CD4-positive, alpha-beta T cell (primary cell): ENCODE measurements at regions not wholly inside any gene's neighbourhood (a gene's known extent, or its start where the extent isn't known, plus 50 kb on each side); places are given as distances from the start of the nearest gene placed in this dataset.

Experiments used
- ATAC-seq: fragments of 200-7000 bp; cut with Tn5 transposase; one replicate; pipeline ENCODE4 v1.10.0; 2022; ENCODE audit warnings: mild to moderate bottlenecking; ENCODE audit not compliant: poor library complexity
- CTCF ChIA-PET: fragments of 350-600 bp; sonication (Branson Sonifier 250); formaldehyde crosslinking; loops from one replicate; lab custom pipeline; 2021; ENCODE audit warnings: antibody characterized with exemption, inconsistent platforms; lab: Charles Lee
- POLR2A ChIA-PET: fragments of 350-600 bp; sonication (Branson Sonifier 250); formaldehyde crosslinking; loops from one replicate; lab custom pipeline; 2021; ENCODE audit warnings: antibody characterized with exemption, inconsistent platforms; lab: Charles Lee
- DNase-seq, 14 experiments: peaks; one replicate each; pipeline ENCODE4 v3.0.0-alpha.2; 2013 to 2020; ENCODE audit warnings: mixed read lengths in 2 of 14
- H3K27ac ChIP-seq, 2 donors: one replicate each; pipeline versions ENCODE4 v1.5.1 to v1.7.0; 2013; ENCODE audit warnings: low read length in 2 of 2, low read depth in 1 of 2, mild to moderate bottlenecking in 1 of 2
- H3K27me3 ChIP-seq, 2 experiments: 1 replicate in 1 of 2; 2 replicates in 1 of 2; pipeline versions ENCODE4 v1.6.1 to v1.7.0; 2013; ENCODE audit warnings: low read length in 2 of 2, control low read depth in 1 of 2, mild to moderate bottlenecking in 1 of 2, moderate library complexity in 1 of 2; ENCODE audit not compliant: insufficient read depth in 2 of 2, control insufficient read depth in 1 of 2
- H3K36me3 ChIP-seq: one replicate; pipeline ENCODE4 v1.6.1; 2013; ENCODE audit warnings: low read length, control low read depth; ENCODE audit not compliant: insufficient read depth
- H3K4me1 ChIP-seq: one replicate; pipeline ENCODE4 v1.6.1; 2013; ENCODE audit warnings: low read length, control low read depth; ENCODE audit not compliant: insufficient read depth
- H3K4me3 ChIP-seq: one replicate; pipeline ENCODE4 v1.5.1; 2013; ENCODE audit warnings: mild to moderate bottlenecking, low read length, moderate library complexity
- H3K9me3 ChIP-seq, 2 experiments: 1 replicate in 1 of 2; 2 replicates in 1 of 2; pipeline versions ENCODE4 v1.6.1 to v1.7.0; 2013; ENCODE audit warnings: low read length in 2 of 2, mild to moderate bottlenecking in 2 of 2, control low read depth in 1 of 2, moderate library complexity in 1 of 2; ENCODE audit not compliant: control insufficient read depth in 1 of 2, insufficient read depth in 1 of 2
- H3K27ac Mint-ChIP-seq: one replicate; pipeline ENCODE4 v1.8.0; 2020; ENCODE audit warnings: mixed read lengths
- H3K27me3 Mint-ChIP-seq: one replicate; pipeline ENCODE4 v1.8.0; 2021; ENCODE audit warnings: mixed read lengths
- H3K36me3 Mint-ChIP-seq: one replicate; pipeline ENCODE4 v1.8.0; 2021; ENCODE audit warnings: low read depth, mixed read lengths
- H3K4me1 Mint-ChIP-seq: one replicate; pipeline ENCODE4 v1.8.0; 2021; ENCODE audit warnings: low read depth, mixed read lengths
- H3K4me3 Mint-ChIP-seq: one replicate; pipeline ENCODE4 v1.8.0; 2020; ENCODE audit warnings: mild to moderate bottlenecking, mixed read lengths
- H3K9me3 Mint-ChIP-seq: one replicate; pipeline ENCODE4 v1.8.0; 2020; ENCODE audit warnings: mixed read lengths
- intact Hi-C, 2 experiments: fragments of 100-400 bp; cut with DNase I in 1 of 2; cut with micrococcal nuclease in 1 of 2; formaldehyde crosslinking; loops; one replicate each; pipeline versions ENCODE4 v1.15.1 to v1.9.0; 2023 to 2025; cut with DNase I, micrococcal nuclease
- TF ChIP-seq, protein P1 (sequence below): fragments of 200-600 bp; IDR thresholded peaks from one replicate; pipeline ENCODE4 v1.8.0; 2022; ENCODE audit warnings: antibody characterized with exemption, mild to moderate bottlenecking

DNA sequence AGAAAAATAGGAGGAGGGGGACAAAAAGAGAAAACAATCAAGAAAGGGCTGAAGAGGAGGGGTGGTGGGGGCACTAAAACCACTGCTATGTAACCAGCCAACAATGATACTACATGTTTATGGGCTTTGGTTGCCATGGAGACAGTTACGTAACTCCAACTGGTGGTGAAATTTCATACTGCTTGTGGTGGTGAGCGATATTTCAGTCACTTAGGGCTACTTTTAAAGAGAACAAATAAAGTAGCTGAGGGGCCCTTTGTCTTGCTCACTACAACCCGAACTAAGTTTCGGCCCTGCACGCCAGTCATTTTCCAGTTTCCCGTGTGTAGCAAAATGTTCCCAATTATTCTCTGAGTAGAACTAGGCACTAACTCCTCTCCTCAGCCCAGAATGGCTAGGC lies 275.2 kb upstream of the EDA2R start:
- ATAC-seq = no peak
- TF ChIP-seq, protein P1, sequence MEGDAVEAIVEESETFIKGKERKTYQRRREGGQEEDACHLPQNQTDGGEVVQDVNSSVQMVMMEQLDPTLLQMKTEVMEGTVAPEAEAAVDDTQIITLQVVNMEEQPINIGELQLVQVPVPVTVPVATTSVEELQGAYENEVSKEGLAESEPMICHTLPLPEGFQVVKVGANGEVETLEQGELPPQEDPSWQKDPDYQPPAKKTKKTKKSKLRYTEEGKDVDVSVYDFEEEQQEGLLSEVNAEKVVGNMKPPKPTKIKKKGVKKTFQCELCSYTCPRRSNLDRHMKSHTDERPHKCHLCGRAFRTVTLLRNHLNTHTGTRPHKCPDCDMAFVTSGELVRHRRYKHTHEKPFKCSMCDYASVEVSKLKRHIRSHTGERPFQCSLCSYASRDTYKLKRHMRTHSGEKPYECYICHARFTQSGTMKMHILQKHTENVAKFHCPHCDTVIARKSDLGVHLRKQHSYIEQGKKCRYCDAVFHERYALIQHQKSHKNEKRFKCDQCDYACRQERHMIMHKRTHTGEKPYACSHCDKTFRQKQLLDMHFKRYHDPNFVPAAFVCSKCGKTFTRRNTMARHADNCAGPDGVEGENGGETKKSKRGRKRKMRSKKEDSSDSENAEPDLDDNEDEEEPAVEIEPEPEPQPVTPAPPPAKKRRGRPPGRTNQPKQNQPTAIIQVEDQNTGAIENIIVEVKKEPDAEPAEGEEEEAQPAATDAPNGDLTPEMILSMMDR = no peak
- H3K27me3 Mint-ChIP-seq = no peaks in the 10 kb centered on the region
- Histone ChIP-seq H3K4me1 (no peaks in the 10 kb centered on the region), H3K9me3 (no peaks in the 10 kb centered on the region), H3K27ac (no peak overlapping the region), H3K27me3 (no peaks in the 10 kb centered on the region), H3K4me3 (no peak overlapping the region), H3K36me3 (no peaks in the 10 kb centered on the region)
- no peak overlapping the region for H3K4me3 Mint-ChIP-seq
- no peaks in the 10 kb centered on the region for H3K4me1 Mint-ChIP-seq
- DNase-seq = peak in 2 of 14 experiments; percentile 1 to 4
- no peaks in the 10 kb centered on the region for H3K36me3 Mint-ChIP-seq
- POLR2A ChIA-PET = no interaction called here
- no peaks in the 10 kb centered on the region for H3K9me3 Mint-ChIP-seq
- intact Hi-C loops = no loop called here
- H3K27ac Mint-ChIP-seq = no peak overlapping the region
- CTCF ChIA-PET = interaction anchor here (0.7 kb wide), 1 partner anchor 1298 kb away, joined by 4 read pairs; no protein-coding TSS in a partner anchor

DNA sequence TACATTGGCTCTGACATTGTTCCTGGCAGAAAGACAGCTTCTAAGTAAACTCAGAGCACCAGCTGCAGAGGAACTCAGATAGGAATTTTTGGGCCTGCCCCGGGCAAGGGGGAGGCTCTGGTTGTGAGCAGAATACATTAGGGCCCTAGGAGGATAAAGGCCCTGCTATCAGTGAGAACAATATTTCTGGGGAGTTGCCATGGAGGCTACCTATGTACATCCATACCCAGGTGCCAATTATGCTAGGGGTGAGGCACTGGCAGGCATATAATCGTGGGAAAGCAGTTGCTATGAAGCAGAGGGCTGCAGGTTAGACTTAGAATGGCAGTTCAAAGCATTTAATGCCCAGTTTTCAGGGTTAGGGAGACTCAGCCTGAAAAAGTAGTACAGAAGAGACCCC lies 273.5 kb upstream of the EDA2R start:
- POLR2A ChIA-PET = no interaction called here
- no peaks in the 10 kb centered on the region for H3K27me3 ChIP-seq

DNA sequence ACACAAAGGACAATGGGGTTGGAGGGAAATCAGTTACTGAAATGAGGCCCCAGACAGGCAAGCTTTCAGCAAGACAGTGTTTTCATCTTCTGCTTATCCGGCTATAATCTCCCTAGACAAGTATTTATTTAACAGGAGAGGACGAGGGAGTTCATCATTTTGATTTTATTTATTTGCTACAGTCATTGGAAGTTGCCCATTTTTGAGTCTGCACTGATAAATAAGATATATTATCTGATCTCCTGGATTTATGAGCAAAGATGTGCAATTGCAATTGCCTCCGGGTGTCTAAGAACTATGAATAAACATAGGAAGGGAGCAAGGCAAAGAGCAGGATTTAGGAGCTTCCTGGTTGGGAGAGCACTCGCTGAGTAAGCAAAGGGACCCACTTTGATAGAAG lies 263.2 kb upstream of the EDA2R start:
- ChIA-PET CTCF (no interaction called here), POLR2A (no interaction called here)
- no peak overlapping the region for H3K4me3 ChIP-seq
- no peaks in the 10 kb centered on the region for H3K27me3 Mint-ChIP-seq
- ATAC-seq (no peak), DNase-seq (no peak)
- intact Hi-C loops = no loop called here
- no peaks in the 10 kb centered on the region for H3K9me3 Mint-ChIP-seq
- no peaks in the 10 kb centered on the region for H3K36me3 ChIP-seq
- H3K4me3 Mint-ChIP-seq = no peak overlapping the region
- no peaks in the 10 kb centered on the region for H3K9me3 ChIP-seq
- no peak overlapping the region for H3K27ac Mint-ChIP-seq
- H3K4me1 ChIP-seq = no peaks in the 10 kb centered on the region
- H3K27me3 ChIP-seq = no peaks in the 10 kb centered on the region
- H3K36me3 Mint-ChIP-seq = no peaks in the 10 kb centered on the region
- TF ChIP-seq, protein P1 = no peak
- H3K27ac ChIP-seq = no peak overlapping the region
- no peaks in the 10 kb centered on the region for H3K4me1 Mint-ChIP-seq

More for the DNA sequence above, 273.5 kb upstream of the EDA2R start:
- Mint-ChIP-seq H3K4me3 (no peak overlapping the region), H3K36me3 (no peaks in the 10 kb centered on the region), H3K27me3 (no peaks in the 10 kb centered on the region), H3K9me3 (no peaks in the 10 kb centered on the region), H3K4me1 (no peaks in the 10 kb centered on the region), H3K27ac (no peak overlapping the region)
- no peak overlapping the region for H3K27ac ChIP-seq
- intact Hi-C loops = no loop called here
- H3K9me3 ChIP-seq = no peaks in the 10 kb centered on the region
- no peak for DNase-seq
- H3K4me1 ChIP-seq = no peaks in the 10 kb centered on the region
- H3K4me3 ChIP-seq = no peak overlapping the region
- TF ChIP-seq, protein P1 = no peak
- no peaks in the 10 kb centered on the region for H3K36me3 ChIP-seq
- ATAC-seq = no peak
- CTCF ChIA-PET = no interaction called here
